GM21825 (cell line): ENCODE measurements at regions not wholly inside any gene's neighbourhood (a gene's known extent, or its start where the extent isn't known, plus 50 kb on each side); places are given as distances from the start of the nearest gene placed in this dataset.
"Not testable (repeated sequence)": the region's sequence is repeated elsewhere in the genome, so short reads cannot be mapped to it uniquely, and the experiment has no call there.

ENCODE experiments used
- ATAC-seq: cut with Tn5 transposase; IDR thresholded peaks from one replicate; pipeline ENCODE4 v1.9.1; 2021; ENCODE audit warnings: mild to moderate bottlenecking, moderate library complexity; ENCODE audit not compliant: unreplicated experiment

GRCh38 chr22:22345781-22346180, 101.2 kb downstream of the VPREB1 start:
- no peak for ATAC-seq

- no peak for ATAC-seq
Observed at GRCh38 chr22:22346401-22347107, 102.0 kb downstream of the VPREB1 start.

DNA sequence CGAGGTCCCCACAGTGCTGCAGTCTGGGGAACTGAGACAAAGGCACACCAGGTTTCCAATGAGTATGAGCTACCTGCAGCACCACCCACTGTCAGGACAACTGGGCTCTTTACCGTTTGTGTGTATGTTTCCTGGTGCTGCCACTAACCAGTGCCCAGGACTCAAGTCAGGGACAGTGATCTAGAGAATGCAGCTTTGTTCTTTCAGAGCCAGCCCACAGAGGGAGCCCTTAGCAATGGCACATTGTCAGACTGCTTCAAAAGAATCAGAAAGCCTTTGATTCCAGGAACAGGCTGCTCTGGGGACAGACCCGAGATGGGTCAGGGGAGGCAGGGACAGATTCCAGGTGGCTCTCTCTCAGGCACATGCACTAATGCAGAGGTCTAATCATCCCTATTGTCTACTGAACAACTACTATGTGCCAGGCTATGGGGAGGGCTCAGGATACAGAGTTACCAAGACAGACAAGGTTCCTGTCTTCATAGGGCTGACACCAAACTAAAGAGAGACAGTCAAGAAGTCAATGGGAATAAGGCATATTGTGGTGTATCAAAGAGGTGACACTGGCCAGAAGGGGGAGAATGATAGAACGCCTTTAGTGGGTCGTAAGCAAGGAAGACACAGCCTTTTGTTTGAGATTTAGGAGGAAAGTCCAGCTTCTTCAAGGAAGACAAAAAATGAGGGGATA, 103.7 kb downstream of the VPREB1 start:
- ATAC-seq = no peak

DNA sequence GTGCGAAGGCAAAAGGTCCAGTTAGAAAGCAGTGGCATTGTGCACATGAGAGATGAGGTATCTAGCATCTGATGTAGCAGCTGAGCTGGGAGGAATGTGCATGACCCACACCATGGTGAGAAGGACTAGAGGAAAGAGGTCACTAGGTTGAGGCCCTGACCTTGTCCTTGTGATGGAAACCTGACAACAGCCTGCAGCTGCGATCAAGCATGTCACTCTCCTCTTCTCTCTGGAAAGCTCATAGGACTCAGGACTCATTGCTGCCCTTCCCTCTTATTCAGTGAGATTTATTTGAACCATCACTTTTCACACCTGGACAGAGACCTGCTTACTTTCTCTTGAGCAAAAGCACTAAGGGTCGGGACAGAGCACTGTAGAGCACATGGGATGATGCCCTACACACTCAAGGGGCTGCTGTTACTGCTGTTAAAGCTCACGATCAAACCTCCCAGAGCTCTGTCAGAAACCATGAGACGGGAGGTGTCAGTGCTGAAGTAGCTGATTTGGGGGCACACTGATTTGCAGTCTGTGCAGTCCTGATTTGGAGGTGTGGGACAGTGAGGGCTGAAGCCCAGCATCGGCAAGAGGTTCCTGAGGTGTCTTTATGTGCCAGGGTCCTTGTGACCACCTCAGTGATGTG, 104.3 kb downstream of the VPREB1 start:
- no peak for ATAC-seq

DNA sequence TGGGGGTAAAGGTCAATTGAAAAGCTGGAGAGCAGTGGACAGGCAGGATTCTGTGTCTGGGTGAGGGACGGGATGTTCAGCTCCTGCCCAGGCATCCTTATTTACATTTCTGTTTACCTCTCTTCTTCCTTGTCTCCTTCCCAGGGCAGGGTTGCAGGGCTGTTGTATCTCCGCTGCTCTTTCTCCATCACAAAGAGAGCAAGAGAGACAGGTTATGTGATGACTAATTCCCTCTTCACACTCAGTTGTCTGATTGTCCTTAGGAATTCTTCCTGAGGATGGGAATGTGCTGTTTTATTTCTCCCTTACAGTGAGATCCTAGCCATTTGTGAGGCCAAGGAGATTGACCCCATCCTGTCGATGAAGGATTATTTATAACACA, 104.9 kb downstream of the VPREB1 start:
- ATAC-seq = no peak

- ATAC-seq = no peak
Observed at GRCh38 chr22:22351366-22351765, 106.8 kb downstream of the VPREB1 start.

DNA sequence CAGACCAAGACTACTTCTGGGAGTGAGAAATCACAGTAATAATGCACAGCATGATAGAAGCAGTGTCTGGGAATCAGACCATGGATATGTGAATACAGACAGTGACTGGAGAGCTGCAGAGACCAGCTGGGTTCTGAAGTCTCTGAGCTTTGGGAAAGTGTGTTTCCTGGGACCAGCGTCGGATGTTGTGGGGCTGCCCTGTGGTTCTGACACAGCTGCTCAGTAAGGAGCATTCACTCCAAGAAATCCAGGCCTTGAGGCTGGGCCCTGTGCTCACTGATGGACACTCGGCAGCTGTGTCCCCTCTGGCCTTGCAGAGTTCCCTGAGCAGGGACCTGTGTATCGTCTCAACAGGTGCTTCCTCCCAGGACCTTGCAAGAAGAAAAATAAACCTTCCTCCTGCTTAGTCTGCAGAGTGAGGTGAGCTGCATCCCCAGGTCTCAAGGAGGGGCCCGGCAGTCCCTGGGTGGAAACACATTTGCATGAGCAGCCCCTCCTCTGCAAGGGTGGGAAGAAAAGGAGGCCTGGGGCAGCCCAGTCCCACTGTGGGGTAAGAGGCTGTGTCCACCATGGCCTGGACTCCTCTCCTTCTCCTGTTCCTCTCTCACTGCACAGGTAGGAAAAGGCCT, 107.9 kb downstream of the VPREB1 start:
- no peak for ATAC-seq

DNA sequence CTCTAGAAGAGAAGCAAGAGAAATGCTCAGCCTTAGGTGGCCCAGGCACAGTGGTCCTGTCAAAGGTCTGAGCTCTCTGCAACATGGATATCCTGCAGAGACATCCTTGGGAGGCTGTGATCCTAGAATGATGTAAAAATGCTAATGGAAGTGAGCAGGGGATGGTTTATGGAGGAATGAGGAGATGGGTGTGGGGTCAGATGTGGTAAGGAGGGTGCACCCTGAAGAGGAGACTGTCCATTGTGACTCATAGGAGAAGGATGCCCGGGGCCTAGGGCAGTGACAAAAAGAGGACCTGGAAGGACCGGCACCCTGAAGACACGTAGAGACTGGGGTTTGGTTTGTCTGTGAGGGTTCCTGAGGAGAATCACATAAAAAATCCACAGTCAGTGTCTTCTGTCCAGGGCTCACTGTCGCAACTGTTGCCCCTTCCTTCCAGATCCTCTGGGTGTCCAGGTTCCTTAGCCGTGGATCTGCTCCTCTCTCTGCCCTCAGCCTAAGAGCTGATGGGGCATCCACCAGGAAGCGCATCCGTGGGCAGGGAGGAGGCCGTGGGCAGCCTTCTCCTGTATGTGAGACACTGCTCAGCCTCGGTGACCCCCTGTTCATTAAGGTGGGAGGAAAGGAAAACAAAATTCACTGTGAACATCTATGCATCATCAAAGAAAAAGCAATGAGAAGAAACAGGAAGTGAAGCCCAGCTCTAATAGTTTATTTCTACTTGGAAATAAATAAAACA, 110.7 kb downstream of the VPREB1 start:
- ATAC-seq = no peak

- no peak for ATAC-seq
Observed at GRCh38 chr22:22357024-22357883, 112.7 kb downstream of the VPREB1 start.

- no peak for ATAC-seq
Observed at GRCh38 chr22:22358152-22358551, 113.6 kb downstream of the VPREB1 start.

DNA sequence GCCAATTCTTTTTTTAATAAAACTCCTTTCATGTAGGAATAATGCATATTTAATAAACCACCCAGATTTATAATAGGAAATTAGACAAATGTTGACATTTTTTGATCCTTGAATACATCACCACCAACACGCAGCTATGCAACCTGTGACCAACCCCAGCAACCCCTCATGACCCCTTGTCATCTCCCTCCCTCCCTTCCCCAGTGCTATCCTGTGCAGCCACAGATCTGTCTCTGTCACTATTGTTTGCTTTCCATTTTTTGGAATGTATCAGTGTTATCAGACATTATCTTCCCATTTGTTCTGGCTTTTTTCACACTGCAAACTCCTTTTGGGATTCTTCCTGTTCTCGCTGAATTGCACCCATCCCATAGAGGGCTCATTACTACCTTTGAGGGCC, 114.1 kb downstream of the VPREB1 start:
- ATAC-seq = no peak

DNA sequence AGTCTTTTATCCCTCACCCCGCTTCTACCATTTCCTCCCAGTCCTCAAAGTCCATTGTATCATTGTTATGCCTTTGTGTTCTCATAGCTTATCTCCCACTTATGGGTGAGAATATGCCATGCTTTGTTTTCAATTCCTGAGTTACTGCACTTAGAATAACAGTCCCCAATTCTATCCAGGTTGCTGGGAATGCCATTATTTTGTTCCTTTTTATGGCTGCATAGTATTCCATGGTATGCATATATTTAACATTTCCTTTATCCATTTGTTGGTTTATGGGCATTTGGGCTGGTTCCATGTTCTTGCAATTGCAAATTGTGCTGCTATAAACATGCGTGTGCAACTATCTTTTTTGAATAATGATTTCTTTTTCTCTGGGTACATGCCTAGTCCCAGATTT, 114.9 kb downstream of the VPREB1 start:
- ATAC-seq = no peak

DNA sequence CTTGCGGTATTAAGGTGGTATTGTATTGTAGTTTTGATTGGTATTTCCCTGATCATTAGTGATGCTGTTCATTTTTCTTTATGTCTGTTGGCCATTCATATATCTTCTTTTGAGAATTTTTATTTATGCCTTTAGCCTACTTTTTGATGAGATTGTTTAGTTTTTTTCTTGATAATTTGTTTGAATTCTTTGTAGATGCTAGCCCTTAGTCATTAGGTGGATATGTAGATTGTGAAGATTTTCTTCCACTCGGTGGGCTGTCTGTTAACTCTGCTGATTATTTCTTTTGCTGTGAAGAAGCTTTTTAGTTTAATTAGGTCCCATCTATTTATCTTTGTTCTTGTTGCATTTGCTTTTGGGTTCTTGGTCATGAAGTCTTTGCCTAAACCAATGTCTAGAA, 115.4 kb downstream of the VPREB1 start:
- ATAC-seq = no peak

- no peak for ATAC-seq
Observed at GRCh38 chr22:22362311-22362710, 117.7 kb downstream of the VPREB1 start.

GRCh38 chr22:22362936-22363335, 118.3 kb downstream of the VPREB1 start:
- no peak for ATAC-seq

DNA sequence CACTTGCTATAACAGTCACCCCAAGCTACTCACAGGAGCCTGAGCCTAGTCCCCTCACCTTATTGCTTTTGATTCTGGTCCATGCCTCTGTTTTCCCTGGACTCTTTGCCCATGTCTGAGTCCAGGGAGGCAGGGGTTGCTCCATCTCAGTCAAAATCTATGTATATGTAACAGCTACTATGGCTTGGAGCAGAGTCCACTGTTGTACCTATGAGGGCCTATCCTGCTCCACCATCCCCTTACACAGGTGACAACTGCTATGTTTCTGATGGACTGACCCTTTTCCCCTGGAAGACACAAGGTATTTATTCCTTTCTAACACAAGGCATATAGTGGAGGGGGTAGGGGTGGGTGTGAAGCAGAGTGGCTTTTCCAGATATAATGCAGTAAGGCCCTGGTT, 119.6 kb downstream of the VPREB1 start:
- ATAC-seq = no peak

GRCh38 chr22:22366537-22366936, 122.0 kb downstream of the VPREB1 start:
- ATAC-seq = no peak

- ATAC-seq = no peak
Observed at GRCh38 chr22:22368516-22368915, 123.9 kb downstream of the VPREB1 start.

- ATAC-seq = not testable (repeated sequence)
Observed at GRCh38 chr22:22369219-22369963, 124.8 kb downstream of the VPREB1 start.

- ATAC-seq = no peak
Observed at GRCh38 chr22:22369964-22370270, 125.3 kb downstream of the VPREB1 start.
